NT2/D1 (cell line): ENCODE measurements at regions not wholly inside any gene's neighbourhood (a gene's known extent, or its start where the extent isn't known, plus 50 kb on each side); places are given as distances from the start of the nearest gene placed in this dataset.

Experiments
- YY1 ChIP-seq: IDR thresholded peaks from 2 replicates; pipeline ENCODE4 v1.6.1; 2011; ENCODE audit not compliant: insufficient read length, insufficient read depth
- ZNF274 ChIP-seq: IDR thresholded peaks from 2 replicates; pipeline ENCODE4 v1.6.1; 2011; ENCODE audit warnings: mild to moderate bottlenecking, low read depth, low read length

GRCh38 chr7:24455813-24456525, 117.3 kb upstream of the PALS2 start:
- no peak for TF ChIP-seq YY1
- TF ChIP-seq ZNF274: no peak
